Cerebellar cortex (tissue), 1 donor: ENCODE measurements at regions not wholly inside any gene's neighbourhood (a gene's known extent, or its start where the extent isn't known, plus 50 kb on each side); places are given as distances from the start of the nearest gene placed in this dataset.
A peak's percentile ranks its signal among the peaks of the same experiment; 100 is the strongest.
"Not testable (repeated sequence)": the region's sequence is repeated elsewhere in the genome, so short reads cannot be mapped to it uniquely, and the experiment has no call there.

Experiments
- DNase-seq: peaks from one replicate; pipeline ENCODE4 v3.0.0-alpha.2; 2015; ENCODE audit warnings: low spot score

- no peak for DNase-seq
These were observed 51.7 kb downstream of the FAM50B start for GRCh38 chr6:3900744-3901336.

- DNase-seq: no peak
These were observed 53.9 kb downstream of the FAM50B start for GRCh38 chr6:3902871-3903648.

- DNase-seq: no peak
These were observed 55.3 kb downstream of the FAM50B start for GRCh38 chr6:3904518-3904917.

DNA sequence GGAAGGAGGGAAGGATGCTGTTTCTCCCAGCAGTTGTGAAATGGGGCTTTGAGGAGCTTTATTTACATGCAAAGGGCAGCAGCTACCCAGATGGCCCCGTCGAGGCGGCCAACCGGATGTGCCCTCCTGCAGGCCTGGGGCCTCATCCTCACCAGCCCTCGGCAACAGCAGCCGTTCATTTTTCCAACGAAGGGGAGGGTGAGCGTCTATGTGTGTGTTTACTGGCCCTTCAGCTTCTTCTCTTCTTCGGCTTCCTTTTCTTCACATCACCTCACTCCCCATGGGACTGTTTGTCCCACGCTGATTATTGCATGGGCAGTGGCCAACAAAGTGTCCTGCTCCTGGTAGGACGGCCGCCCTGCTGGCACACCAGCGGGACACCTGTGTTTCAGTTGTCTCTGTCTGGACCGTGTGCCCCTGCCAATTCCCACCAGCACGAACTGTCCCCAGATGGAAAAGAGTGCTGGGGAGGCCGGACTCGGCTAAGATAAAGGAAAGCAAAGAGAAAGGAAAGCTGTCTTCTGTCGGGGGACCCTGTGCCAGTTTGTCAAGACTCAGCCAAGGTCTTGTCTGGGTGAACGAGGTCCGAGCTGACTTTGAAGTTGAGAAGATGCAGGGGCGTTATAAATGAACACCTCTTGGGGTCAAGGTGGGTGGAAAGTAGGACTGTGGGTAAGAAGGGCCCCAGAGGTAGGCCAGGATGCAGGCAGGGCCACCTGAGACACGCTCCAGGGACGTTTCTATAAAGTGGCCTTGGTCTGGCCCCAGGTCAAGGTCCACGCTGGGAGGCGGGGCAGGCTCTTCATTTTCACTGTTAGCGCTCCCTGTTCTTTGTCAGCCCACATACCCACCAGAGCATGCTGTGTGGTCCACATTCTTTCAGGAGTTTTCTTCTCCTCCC is 57.0 kb downstream of the FAM50B start:
- peak; percentile 18 for DNase-seq

DNA sequence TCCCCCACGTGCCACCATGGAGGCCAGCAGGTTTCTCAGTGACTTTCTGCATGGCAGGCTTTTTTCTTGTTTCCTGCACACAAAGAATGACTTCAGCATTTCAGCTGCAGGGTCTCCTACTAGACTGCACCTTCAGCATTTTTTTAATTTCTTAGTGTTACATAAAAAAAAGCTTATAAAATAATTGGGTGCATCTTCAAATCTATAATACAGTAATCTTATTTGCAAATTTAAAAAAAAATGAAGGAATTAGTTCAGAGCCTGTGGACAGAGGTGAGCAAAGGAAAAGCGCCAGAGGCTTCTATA is 57.6 kb downstream of the FAM50B start:
- no peak for DNase-seq

GRCh38 chr6:3908223-3908622 is 59.0 kb downstream of the FAM50B start:
- DNase-seq: no peak

DNA sequence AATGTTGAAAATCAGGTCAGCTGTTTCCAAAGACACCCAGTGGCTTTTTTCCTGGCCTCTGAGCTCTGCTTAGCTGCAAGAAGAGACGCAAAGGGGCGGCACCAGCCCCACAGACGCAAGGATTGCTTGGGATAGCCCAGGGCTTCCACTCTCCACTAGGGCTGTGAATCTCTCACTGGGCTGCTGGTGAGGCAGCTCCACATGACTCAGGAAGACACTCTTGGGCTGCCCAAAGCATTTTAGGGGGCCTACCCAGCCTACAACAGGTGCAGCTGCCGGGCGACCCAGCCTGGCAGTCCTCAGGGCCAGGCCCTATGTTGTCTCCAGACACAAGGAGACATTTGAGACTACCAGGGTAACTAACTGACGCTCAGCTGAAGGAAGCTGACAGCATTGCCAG is 59.8 kb downstream of the FAM50B start:
- DNase-seq: no peak

DNA sequence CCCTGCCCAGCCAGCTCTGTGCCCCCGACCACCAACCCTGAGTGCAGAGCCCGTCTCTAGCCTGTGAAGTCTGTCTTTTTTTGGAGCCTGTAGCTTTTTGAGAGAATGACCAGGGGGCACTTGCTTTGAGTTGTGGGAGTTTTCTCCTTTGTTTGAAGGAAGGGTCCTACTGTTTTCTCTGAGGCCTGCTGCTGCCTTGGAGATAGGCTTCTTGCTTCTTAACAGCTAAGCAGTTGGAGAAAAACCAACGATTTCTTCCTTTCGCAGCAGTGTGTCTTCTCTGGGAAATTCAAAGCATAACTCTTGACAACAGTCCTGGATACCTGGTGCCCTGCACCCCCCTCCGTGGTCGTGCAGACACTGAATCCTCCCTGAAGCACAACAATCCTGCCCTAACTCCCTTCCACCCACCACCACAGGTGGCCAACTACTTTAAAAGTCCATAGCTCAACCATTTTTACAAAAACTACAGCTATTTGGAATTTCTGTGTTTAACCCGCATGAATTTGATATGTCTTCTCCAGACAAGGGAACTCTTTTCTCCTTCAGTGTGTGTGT is 61.0 kb downstream of the FAM50B start:
- no peak for DNase-seq

DNA sequence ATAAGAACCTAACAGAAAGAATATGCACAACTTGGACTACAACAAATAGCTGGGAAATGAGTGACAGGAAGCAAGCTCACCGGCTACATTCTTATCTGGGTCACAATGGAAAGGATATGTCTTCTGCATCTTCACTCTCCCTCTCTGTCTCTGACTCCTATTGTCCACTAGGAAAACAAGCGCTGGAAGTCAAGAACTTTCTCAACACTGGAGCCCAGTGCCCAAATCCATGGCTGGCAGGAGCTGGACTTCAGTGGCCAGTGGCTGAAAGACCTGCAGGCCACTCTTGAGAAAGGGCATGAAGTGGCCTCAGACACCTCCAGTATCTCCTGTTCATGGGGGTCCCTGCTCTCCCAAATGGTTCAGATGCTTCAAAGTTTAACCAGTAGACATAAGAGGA is 62.0 kb downstream of the FAM50B start:
- DNase-seq: no peak

DNA sequence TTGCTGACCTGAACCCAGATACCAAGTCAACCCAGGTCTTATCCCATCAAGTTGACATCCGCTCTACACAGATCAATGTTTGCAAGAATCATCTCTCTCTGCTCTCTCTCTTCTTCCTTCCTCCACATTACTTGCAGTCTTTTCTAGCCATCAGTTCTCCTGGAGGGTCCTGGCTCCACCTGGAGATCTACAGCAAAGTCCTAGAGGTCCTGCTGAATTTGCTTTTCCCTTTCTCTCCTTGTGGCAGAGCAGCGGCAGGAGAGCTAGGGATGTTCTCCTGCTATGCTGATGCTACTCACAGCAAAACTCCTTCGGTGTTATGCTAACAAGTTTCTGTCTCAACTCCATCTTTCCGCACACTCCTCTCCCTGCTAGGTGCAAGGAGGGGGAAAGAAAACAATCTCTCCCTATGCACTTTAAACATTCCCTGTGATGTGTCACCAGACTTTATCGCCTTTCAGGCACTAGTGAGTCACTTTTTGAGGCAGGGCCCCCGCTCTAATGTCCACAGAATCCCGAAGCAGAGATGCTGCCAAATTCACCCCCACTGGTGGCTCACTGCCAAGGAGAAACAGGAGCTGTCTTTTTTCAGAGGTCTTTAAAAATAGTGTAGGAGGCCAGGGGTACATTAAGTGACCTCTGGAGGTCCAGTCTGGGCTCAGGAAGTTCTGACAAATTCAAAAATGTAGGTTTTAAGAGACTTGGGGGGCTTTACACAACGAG is 62.6 kb downstream of the FAM50B start:
- DNase-seq: no peak

- no peak for DNase-seq
These were observed 63.3 kb downstream of the FAM50B start for GRCh38 chr6:3912361-3913076.

GRCh38 chr6:3913077-3913957 is 64.1 kb downstream of the FAM50B start:
- no peak for DNase-seq

DNA sequence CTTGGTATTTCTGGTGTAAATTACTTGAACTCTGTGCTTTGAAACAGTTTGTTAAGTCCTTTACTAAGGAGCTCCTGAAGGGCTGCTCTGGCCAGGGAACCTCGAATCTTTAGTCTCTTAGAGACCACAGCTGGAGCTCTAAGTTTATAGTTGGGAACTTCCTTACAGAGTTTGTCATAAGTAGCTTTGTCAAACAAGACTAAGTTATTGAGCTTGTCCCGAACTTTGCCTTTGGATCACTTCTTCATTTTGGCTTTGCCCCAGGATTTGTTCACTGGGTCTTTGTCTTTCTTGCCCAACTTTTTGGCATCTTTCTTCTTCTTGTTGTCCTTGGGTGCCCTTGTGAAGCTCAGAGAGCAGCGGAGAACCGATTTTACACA is 64.8 kb downstream of the FAM50B start:
- no peak for DNase-seq

DNA sequence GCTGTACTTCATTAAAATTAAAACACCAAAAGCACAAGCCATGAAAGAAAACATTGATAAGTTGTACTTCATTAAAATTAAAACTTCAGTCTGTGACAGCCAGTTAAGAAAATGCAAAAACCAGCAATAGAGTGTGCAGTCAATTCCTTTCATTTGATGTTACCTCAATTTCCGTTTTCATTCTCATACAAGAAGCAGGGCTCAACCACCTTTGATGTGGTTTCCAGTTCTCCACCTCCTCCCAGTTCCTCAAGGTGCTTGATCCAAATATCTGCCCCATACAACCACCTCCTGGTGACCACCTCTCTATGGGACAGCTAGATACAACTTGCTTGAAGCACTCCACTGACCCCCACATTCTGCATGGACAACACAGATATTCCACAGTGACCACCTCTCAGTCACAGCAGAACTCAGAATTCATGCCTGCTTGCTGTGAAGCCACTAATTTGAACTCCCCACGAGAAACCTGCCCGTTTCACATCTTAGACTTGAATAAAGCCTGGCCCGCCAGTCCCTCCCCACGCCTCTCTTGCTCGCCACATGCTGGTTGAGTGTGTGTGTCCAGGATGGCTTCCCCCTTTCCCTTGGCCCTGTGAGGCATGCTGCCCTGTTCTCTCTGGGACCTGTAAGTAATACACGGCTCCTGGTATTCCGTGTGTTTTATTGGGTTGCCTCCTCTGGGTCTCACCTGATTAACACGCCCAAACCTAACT is 66.1 kb downstream of the FAM50B start:
- no peak for DNase-seq

DNA sequence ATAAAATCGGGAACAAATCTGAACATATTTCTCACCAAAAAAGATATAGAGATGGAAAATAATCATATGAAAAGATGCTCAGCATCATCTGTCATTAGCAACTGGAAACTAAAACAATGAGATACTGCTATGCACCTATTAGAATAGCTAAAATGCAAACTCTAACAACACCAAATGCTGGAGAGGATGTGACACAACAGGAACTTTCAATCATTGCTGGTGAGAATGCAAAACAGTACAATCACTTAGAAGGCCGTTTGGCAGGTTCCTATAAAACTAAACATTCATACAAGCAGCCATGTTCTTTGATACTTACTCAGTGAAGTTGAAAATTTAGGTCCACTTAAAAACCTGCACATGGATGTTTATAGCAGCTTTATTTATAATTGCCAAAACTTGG is 67.0 kb downstream of the FAM50B start:
- no peak for DNase-seq

DNA sequence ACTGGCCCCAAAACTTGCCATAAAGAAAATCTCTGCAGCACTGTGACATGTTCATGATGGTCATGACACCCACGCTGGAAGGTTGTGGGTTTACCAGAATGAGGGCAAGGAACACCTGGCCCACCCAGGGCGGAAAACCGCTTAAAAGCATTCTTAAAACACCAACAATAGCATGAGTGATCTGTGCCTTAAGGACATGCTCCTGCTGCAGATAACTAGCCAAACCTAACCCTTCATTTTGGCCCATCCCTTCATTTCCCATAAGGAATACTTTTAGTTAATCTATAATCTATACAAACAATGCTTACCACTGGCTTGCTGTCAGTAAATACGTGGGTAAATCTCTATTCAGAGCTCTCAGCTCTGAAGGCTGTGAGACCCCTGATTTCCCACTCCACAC is 67.6 kb downstream of the FAM50B start:
- not testable (repeated sequence) for DNase-seq

DNA sequence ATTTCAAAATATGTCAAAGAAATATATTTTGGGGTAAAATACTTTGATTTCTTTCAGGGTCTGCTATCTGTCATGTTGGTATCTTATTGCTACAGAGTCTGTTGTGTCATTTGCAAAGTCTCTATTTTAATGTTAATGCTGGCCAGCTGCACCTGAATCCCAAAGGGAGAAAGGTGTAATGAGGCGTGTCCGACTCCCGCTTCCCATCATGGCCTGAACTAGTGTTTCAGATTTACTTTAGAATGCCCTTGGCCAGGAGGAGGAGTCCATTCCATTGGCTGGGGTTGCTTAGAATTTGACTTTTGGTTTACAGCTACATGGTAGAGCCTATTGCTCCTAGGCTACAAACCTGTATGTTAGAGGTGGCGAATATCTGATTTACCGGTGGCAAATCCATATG is 69.3 kb downstream of the FAM50B start:
- no peak for DNase-seq

DNA sequence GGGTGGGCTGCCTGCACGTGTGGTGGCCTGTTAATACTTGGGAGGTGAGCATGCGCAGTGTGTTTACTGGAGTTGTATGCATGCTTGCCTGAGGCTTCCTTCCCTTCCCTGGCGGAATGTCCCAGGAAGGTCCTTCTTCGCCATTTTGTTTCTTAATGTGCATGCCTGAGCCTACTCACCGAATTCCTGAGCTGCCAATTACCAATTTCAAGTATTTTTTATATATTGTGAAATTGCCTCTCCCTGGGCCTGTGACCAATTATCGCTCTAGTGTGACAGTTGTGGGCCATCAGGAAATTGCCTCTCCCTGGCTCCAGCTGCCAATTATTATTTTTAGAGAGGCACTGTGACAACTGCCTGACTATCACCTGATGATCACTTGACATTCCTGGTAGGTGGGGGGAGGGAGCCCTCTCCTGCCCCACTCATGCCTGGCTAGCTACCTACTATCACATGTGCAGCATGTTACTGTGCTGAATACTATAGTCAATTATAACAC is 70.0 kb downstream of the FAM50B start:
- DNase-seq: no peak

DNA sequence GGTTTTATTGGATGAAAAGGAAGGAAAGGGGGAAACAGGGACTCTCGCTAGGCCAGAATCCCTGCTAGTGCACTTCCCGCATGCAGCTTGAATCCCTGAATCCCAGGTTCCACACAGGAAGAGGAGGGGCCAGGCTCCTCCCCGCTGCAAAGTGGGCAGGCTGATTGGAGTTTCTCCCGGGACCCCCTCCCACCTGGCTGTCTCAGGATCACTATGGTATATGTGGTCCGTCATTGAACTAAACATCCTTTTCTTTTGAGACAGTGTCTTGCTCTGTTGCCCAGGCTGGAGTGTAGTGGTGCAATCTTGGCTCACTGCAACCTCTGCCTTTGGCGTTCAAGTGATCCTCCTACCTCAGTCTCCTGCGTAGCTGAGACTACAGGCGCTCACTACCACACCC is 70.7 kb downstream of the FAM50B start:
- DNase-seq: no peak

- DNase-seq: no peak
These were observed 71.1 kb downstream of the FAM50B start for GRCh38 chr6:3920321-3920720.
